ENCODE measurements at regions not wholly inside any gene's neighbourhood (a gene's known extent, or its start where the extent isn't known, plus 50 kb on each side); places are given as distances from the start of the nearest gene placed in this dataset.
"Not testable (repeated sequence)": the region's sequence is repeated elsewhere in the genome, so short reads cannot be mapped to it uniquely, and the experiment has no call there.

- Mint-ChIP-seq H3K36me3 (ENCODE audit: low read depth) (no peaks in the 10 kb centered on the region), H3K9me3 (peaks cover 19% of the 10 kb centered on the region), H3K27me3 (no peaks in the 10 kb centered on the region), H3K4me3 (no peak overlapping the region), H3K4me1 (no peaks in the 10 kb centered on the region), H3K27ac (no peak overlapping the region)
- CTCF ChIA-PET, result interaction anchor here (1.5 kb wide), 1 partner anchor 10 kb away, joined by 3 read pairs; no protein-coding TSS in a partner anchor
- POLR2A ChIA-PET, result no interaction called here
- no peak for DNase-seq
Observed at GRCh38 chr11:70894566-70895365, 357.6 kb downstream of the SHANK2 start.

GRCh38 chr11:70895366-70895670 is 357.1 kb downstream of the SHANK2 start:
- Mint-ChIP-seq H3K27ac (no peak overlapping the region), H3K9me3 (peaks cover 19% of the 10 kb centered on the region), H3K4me1 (no peaks in the 10 kb centered on the region), H3K36me3 (ENCODE audit: low read depth) (no peaks in the 10 kb centered on the region), H3K4me3 (no peak overlapping the region), H3K27me3 (no peaks in the 10 kb centered on the region)
- no peak for DNase-seq
- CTCF ChIA-PET, result interaction anchor here (1.5 kb wide), 1 partner anchor 10 kb away, joined by 3 read pairs; no protein-coding TSS in a partner anchor
- POLR2A ChIA-PET, result no interaction called here

- POLR2A ChIA-PET, result no interaction called here
- CTCF ChIA-PET, result no interaction called here
- DNase-seq, result no peak
- no peak overlapping the region for H3K27ac Mint-ChIP-seq
- H3K9me3 Mint-ChIP-seq, result peaks cover 19% of the 10 kb centered on the region
- H3K4me1 Mint-ChIP-seq, result no peaks in the 10 kb centered on the region
- no peaks in the 10 kb centered on the region for H3K27me3 Mint-ChIP-seq
- H3K4me3 Mint-ChIP-seq, result no peak overlapping the region
- no peaks in the 10 kb centered on the region for H3K36me3 Mint-ChIP-seq (ENCODE audit: low read depth)
Observed at GRCh38 chr11:70897429-70897828, 354.9 kb downstream of the SHANK2 start.

GRCh38 chr11:70899616-70900015 is 352.8 kb downstream of the SHANK2 start:
- no peaks in the 10 kb centered on the region for H3K4me1 Mint-ChIP-seq
- H3K36me3 Mint-ChIP-seq (ENCODE audit: low read depth), result no peaks in the 10 kb centered on the region
- POLR2A ChIA-PET, result no interaction called here
- no peak overlapping the region for H3K27ac Mint-ChIP-seq
- no peaks in the 10 kb centered on the region for H3K27me3 Mint-ChIP-seq
- CTCF ChIA-PET, result no interaction called here
- no peak for DNase-seq
- no peak overlapping the region for H3K4me3 Mint-ChIP-seq
- peaks cover 19% of the 10 kb centered on the region for H3K9me3 Mint-ChIP-seq

- Mint-ChIP-seq H3K4me1 (no peaks in the 10 kb centered on the region), H3K27me3 (no peaks in the 10 kb centered on the region), H3K4me3 (no peak overlapping the region), H3K36me3 (ENCODE audit: low read depth) (no peaks in the 10 kb centered on the region), H3K9me3 (peaks cover 19% of the 10 kb centered on the region), H3K27ac (no peak overlapping the region)
- no peak for DNase-seq
- POLR2A ChIA-PET, result no interaction called here
- CTCF ChIA-PET, result no interaction called here
Observed at GRCh38 chr11:70900540-70900939, 351.8 kb downstream of the SHANK2 start.

GRCh38 chr11:70901951-70902521 is 350.3 kb downstream of the SHANK2 start:
- Mint-ChIP-seq H3K4me1 (no peaks in the 10 kb centered on the region), H3K9me3 (peaks cover 12% of the 10 kb centered on the region), H3K27me3 (no peaks in the 10 kb centered on the region), H3K27ac (no peak overlapping the region), H3K36me3 (ENCODE audit: low read depth) (no peaks in the 10 kb centered on the region), H3K4me3 (no peak overlapping the region)
- no peak for DNase-seq
- ChIA-PET CTCF (no interaction called here), POLR2A (no interaction called here)

GRCh38 chr11:70903229-70903628 is 349.1 kb downstream of the SHANK2 start:
- POLR2A ChIA-PET; H3K9me3 Mint-ChIP-seq; H3K4me1 Mint-ChIP-seq; DNase-seq; H3K27me3 Mint-ChIP-seq; H3K27ac Mint-ChIP-seq; H3K36me3 Mint-ChIP-seq (ENCODE audit: low read depth); H3K4me3 Mint-ChIP-seq: not testable (repeated sequence)
- CTCF ChIA-PET, result interaction anchor here (1.6 kb wide), 1 partner anchor 11 kb away, joined by 3 read pairs; no protein-coding TSS in a partner anchor

GRCh38 chr11:70906101-70906500 is 346.3 kb downstream of the SHANK2 start:
- ChIA-PET CTCF (no interaction called here), POLR2A (no interaction called here)
- Mint-ChIP-seq H3K4me1 (no peaks in the 10 kb centered on the region), H3K36me3 (ENCODE audit: low read depth) (no peaks in the 10 kb centered on the region), H3K9me3 (no peaks in the 10 kb centered on the region), H3K4me3 (no peak overlapping the region), H3K27ac (no peak overlapping the region), H3K27me3 (no peaks in the 10 kb centered on the region)
- no peak for DNase-seq

GRCh38 chr11:70908223-70908622 is 344.2 kb downstream of the SHANK2 start:
- no peaks in the 10 kb centered on the region for H3K36me3 Mint-ChIP-seq (ENCODE audit: low read depth)
- H3K27me3 Mint-ChIP-seq, result peaks cover 5% of the 10 kb centered on the region
- no peak for DNase-seq
- no peaks in the 10 kb centered on the region for H3K4me1 Mint-ChIP-seq
- H3K9me3 Mint-ChIP-seq, result no peaks in the 10 kb centered on the region
- ChIA-PET POLR2A (no interaction called here), CTCF (no interaction called here)
- H3K27ac Mint-ChIP-seq, result no peak overlapping the region
- no peak overlapping the region for H3K4me3 Mint-ChIP-seq

GRCh38 chr11:70910835-70911234 is 341.5 kb downstream of the SHANK2 start:
- no peak overlapping the region for H3K4me3 Mint-ChIP-seq
- H3K27ac Mint-ChIP-seq, result no peak overlapping the region
- H3K36me3 Mint-ChIP-seq (ENCODE audit: low read depth), result no peaks in the 10 kb centered on the region
- peaks cover 6% of the 10 kb centered on the region for H3K27me3 Mint-ChIP-seq
- no peaks in the 10 kb centered on the region for H3K9me3 Mint-ChIP-seq
- H3K4me1 Mint-ChIP-seq, result no peaks in the 10 kb centered on the region
- no peak for DNase-seq
- CTCF ChIA-PET, result no interaction called here
- POLR2A ChIA-PET, result no interaction called here

GRCh38 chr11:70912226-70912840 is 340.0 kb downstream of the SHANK2 start:
- H3K4me1 Mint-ChIP-seq, result no peaks in the 10 kb centered on the region
- H3K4me3 Mint-ChIP-seq, result no peak overlapping the region
- CTCF ChIA-PET, result no interaction called here
- peaks cover 3% of the 10 kb centered on the region for H3K9me3 Mint-ChIP-seq
- H3K36me3 Mint-ChIP-seq (ENCODE audit: low read depth), result no peaks in the 10 kb centered on the region
- DNase-seq, result no peak
- peaks cover 6% of the 10 kb centered on the region for H3K27me3 Mint-ChIP-seq
- POLR2A ChIA-PET, result interaction anchor here (0.6 kb wide), 1 partner anchor 23 kb away, joined by 3 read pairs; no protein-coding TSS in a partner anchor
- no peak overlapping the region for H3K27ac Mint-ChIP-seq

GRCh38 chr11:70913715-70914231 is 338.6 kb downstream of the SHANK2 start:
- H3K9me3 Mint-ChIP-seq, result peaks cover 6% of the 10 kb centered on the region
- H3K4me3 Mint-ChIP-seq, result no peak overlapping the region

GRCh38 chr11:70914496-70914895 is 337.9 kb downstream of the SHANK2 start:
- no peak overlapping the region for H3K27ac Mint-ChIP-seq
- no peak for DNase-seq
- no peak overlapping the region for H3K4me3 Mint-ChIP-seq
- peaks cover 6% of the 10 kb centered on the region for H3K9me3 Mint-ChIP-seq
- H3K27me3 Mint-ChIP-seq, result peaks cover 6% of the 10 kb centered on the region
- ChIA-PET CTCF (no interaction called here), POLR2A (no interaction called here)
- no peaks in the 10 kb centered on the region for H3K4me1 Mint-ChIP-seq
- H3K36me3 Mint-ChIP-seq (ENCODE audit: low read depth), result no peaks in the 10 kb centered on the region

More at GRCh38 chr11:70913715-70914231, 338.6 kb downstream of the SHANK2 start:
- DNase-seq, result no peak
- ChIA-PET POLR2A (no interaction called here), CTCF (no interaction called here)
- Mint-ChIP-seq H3K27me3 (peaks cover 6% of the 10 kb centered on the region), H3K36me3 (ENCODE audit: low read depth) (no peaks in the 10 kb centered on the region), H3K4me1 (no peaks in the 10 kb centered on the region), H3K27ac (no peak overlapping the region)
